ENCODE measurements at regions not wholly inside any gene's neighbourhood (a gene's known extent, or its start where the extent isn't known, plus 50 kb on each side); places are given as distances from the start of the nearest gene placed in this dataset.

GRCh38 chr10:2828741-2829140 lies 238.6 kb upstream of the PFKP start:
- no peak for TF ChIP-seq CTCF (conservative IDR thresholded peaks at IDR 0.05; ENCODE audit: low read depth, low read length)
- no peak for TF ChIP-seq EZH2 (IDR thresholded peaks at IDR 0.05; ENCODE audit: low read length, unreplicated experiment)
- TF ChIP-seq EZH2phosphoT487 (IDR thresholded peaks at IDR 0.05; ENCODE audit: borderline replicate concordance, low read length) = no peak

All from PC-3 (cell line).